ENCODE measurements at regions not wholly inside any gene's neighbourhood (a gene's known extent, or its start where the extent isn't known, plus 50 kb on each side); places are given as distances from the start of the nearest gene placed in this dataset.

GRCh38 chr3:137525471-137525870 lies 238.6 kb upstream of the SOX14 start:
- H3K9ac ChIP-seq (ENCODE audit: low read depth, low read length) = no peak overlapping the region
- H2BK120ac ChIP-seq (ENCODE audit: low read depth, low read length) = no peak overlapping the region
- no peak overlapping the region for H2BK15ac ChIP-seq (ENCODE audit: low read depth, low read length)
- DNase-seq (no peak), ATAC-seq (ENCODE audit: low read depth) (no peak)
- dilution Hi-C loops (cut with HindIII; ENCODE audit: low sequenced_read_pairs, unreplicated experiment) = no loop called here
- BruUV-seq (replicated peaks) = no TSS peak
- H4K5ac ChIP-seq (ENCODE audit: low read depth, low read length) = no peak overlapping the region
- intact Hi-C loops (cut with micrococcal nuclease) = no loop called here
- H3K27ac ChIP-seq (ENCODE audit: insufficient read depth, low read length) = no peak overlapping the region
- no peak overlapping the region for H3K56ac ChIP-seq (ENCODE audit: extremely low read depth, insufficient read depth, low read length)
- CTCF ChIA-PET = no interaction called here
- no peak overlapping the region for H2BK20ac ChIP-seq (ENCODE audit: low read depth, low read length)
- H2AFZ ChIP-seq (replicated peaks; ENCODE audit: low read length, poor library complexity) = no peak overlapping the region
- no peaks in the 10 kb centered on the region for H3K79me1 ChIP-seq (ENCODE audit: low read depth in 1 of 2, low read length in 2 of 2)
- H4K8ac ChIP-seq (ENCODE audit: low read depth in 2 of 2, low read length in 2 of 2) = no peak overlapping the region
- H3K27me3 ChIP-seq (ENCODE audit: control insufficient read depth, insufficient read depth, low read length) = no peaks in the 10 kb centered on the region
- in situ Hi-C loops (cut with MboI; ENCODE audit: low sequenced_read_pairs) = no loop called here
- no peaks in the 10 kb centered on the region for H4K20me1 ChIP-seq (ENCODE audit: insufficient read depth, low read length)
- H2BK5ac ChIP-seq (ENCODE audit: low read depth, low read length, poor library complexity, severe bottlenecking) = no peak overlapping the region
- no peak overlapping the region for H3K4ac ChIP-seq (ENCODE audit: low read depth, low read length)
- no peak overlapping the region for H2AK5ac ChIP-seq (ENCODE audit: low read depth, low read length)
- peaks cover 13% of the 10 kb centered on the region for H3K9me3 ChIP-seq (ENCODE audit: control insufficient read depth, insufficient read depth, low read length)
- H3K14ac ChIP-seq (replicated peaks; ENCODE audit: low read depth, low read length) = no peak overlapping the region
- POLR2A ChIA-PET (ENCODE audit: unreplicated experiment) = no interaction called here
- no peak overlapping the region for H3K4me3 ChIP-seq (ENCODE audit: insufficient read depth, low read depth, low read length)
- H3K4me2 ChIP-seq (ENCODE audit: low read depth, low read length) = no peak overlapping the region
- H3K9me1 ChIP-seq (ENCODE audit: insufficient read depth, low read length) = no peaks in the 10 kb centered on the region
- TF ChIP-seq NFE2L2 (IDR thresholded peaks at IDR 0.05; ENCODE audit: low read depth, low read length) (no peak), ELK1 (IDR thresholded peaks at IDR 0.05; ENCODE audit: borderline replicate concordance, low read depth, low read length) (no peak), RFX5 (IDR thresholded peaks at IDR 0.05; ENCODE audit: low read depth, low read length) (no peak), FOS (IDR thresholded peaks at IDR 0.05; ENCODE audit: low read depth, low read length) (no peak), RAD21 (IDR thresholded peaks at IDR 0.05; ENCODE audit: low read length) (no peak), BHLHE40 (IDR thresholded peaks at IDR 0.05; ENCODE audit: low read depth, low read length) (no peak), CHD1 (IDR thresholded peaks at IDR 0.05; ENCODE audit: low read depth, low read length) (no peak), RCOR1 (IDR thresholded peaks at IDR 0.05; ENCODE audit: insufficient replicate concordance, low read length) (no peak), USF2 (IDR thresholded peaks at IDR 0.05; ENCODE audit: low read depth, low read length) (no peak), MAFK (IDR thresholded peaks at IDR 0.05; ENCODE audit: low read depth, low read length) (no peak), POLR2A (IDR thresholded peaks at IDR 0.05; ENCODE audit: low read depth, low read length) (no peak), SMC3 (IDR thresholded peaks at IDR 0.05; ENCODE audit: low read depth, low read length) (no peak), MXI1 (IDR thresholded peaks at IDR 0.05; ENCODE audit: borderline replicate concordance, low read depth, low read length) (no peak)
- TF ChIP-seq, protein P1, sequence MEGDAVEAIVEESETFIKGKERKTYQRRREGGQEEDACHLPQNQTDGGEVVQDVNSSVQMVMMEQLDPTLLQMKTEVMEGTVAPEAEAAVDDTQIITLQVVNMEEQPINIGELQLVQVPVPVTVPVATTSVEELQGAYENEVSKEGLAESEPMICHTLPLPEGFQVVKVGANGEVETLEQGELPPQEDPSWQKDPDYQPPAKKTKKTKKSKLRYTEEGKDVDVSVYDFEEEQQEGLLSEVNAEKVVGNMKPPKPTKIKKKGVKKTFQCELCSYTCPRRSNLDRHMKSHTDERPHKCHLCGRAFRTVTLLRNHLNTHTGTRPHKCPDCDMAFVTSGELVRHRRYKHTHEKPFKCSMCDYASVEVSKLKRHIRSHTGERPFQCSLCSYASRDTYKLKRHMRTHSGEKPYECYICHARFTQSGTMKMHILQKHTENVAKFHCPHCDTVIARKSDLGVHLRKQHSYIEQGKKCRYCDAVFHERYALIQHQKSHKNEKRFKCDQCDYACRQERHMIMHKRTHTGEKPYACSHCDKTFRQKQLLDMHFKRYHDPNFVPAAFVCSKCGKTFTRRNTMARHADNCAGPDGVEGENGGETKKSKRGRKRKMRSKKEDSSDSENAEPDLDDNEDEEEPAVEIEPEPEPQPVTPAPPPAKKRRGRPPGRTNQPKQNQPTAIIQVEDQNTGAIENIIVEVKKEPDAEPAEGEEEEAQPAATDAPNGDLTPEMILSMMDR (conservative IDR thresholded peaks at IDR 0.05; ENCODE audit: low read depth, low read length) = no peak
- H3K18ac ChIP-seq (ENCODE audit: low read depth, low read length) = no peak overlapping the region
- no peaks in the 10 kb centered on the region for H3K4me1 ChIP-seq (ENCODE audit: control insufficient read depth, insufficient read depth, low read length)
- no peak overlapping the region for H4K91ac ChIP-seq (ENCODE audit: insufficient read depth, low read depth, low read length)
- no peak overlapping the region for H2AK9ac ChIP-seq (replicated peaks; ENCODE audit: low read depth, low read length, poor library complexity)
- no peaks in the 10 kb centered on the region for H3K36me3 ChIP-seq (ENCODE audit: control insufficient read depth, insufficient read depth, low read length)
- no peak overlapping the region for H3K23ac ChIP-seq (ENCODE audit: low read depth, low read length)
